ENCODE measurements at regions not wholly inside any gene's neighbourhood (a gene's known extent, or its start where the extent isn't known, plus 50 kb on each side); places are given as distances from the start of the nearest gene placed in this dataset.
"Not testable (repeated sequence)": the region's sequence is repeated elsewhere in the genome, so short reads cannot be mapped to it uniquely, and the experiment has no call there.

DNA sequence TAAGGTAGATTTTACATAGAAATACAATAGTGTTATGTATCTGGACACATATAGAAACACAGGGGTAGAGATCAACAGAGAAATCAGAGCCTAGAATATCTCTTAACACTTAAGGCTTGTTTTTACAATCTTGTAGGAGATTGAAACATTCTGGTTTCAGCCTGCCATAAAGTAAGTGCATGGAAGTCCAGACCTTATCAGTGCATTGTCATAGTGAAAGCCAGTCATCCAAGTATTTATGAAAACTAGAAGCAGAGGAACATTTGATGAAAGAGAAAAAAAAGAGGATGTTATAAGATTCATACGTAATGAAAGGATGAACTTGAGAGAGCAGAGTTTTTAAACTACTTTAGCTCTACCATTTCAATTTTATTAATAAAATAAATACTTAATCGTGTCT, 194.3 kb upstream of the TRPC7 start:
- TF ChIP-seq, protein P1, sequence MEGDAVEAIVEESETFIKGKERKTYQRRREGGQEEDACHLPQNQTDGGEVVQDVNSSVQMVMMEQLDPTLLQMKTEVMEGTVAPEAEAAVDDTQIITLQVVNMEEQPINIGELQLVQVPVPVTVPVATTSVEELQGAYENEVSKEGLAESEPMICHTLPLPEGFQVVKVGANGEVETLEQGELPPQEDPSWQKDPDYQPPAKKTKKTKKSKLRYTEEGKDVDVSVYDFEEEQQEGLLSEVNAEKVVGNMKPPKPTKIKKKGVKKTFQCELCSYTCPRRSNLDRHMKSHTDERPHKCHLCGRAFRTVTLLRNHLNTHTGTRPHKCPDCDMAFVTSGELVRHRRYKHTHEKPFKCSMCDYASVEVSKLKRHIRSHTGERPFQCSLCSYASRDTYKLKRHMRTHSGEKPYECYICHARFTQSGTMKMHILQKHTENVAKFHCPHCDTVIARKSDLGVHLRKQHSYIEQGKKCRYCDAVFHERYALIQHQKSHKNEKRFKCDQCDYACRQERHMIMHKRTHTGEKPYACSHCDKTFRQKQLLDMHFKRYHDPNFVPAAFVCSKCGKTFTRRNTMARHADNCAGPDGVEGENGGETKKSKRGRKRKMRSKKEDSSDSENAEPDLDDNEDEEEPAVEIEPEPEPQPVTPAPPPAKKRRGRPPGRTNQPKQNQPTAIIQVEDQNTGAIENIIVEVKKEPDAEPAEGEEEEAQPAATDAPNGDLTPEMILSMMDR (IDR thresholded peaks at IDR 0.05) = no peak
- Histone ChIP-seq H3K27me3 (no peaks in the 10 kb centered on the region), H3K27ac (no peak overlapping the region), H3K9me3 (peaks cover 0 to 9% of the 10 kb centered on the region in 2 donors), H3K36me3 (no peaks in the 10 kb centered on the region), H3K4me1 (no peaks in the 10 kb centered on the region), H3K4me3 (no peak overlapping the region)
- DNase-seq (ENCODE audit: low spot score in 2 of 2) = no peak
- intact Hi-C loops (cut with DNase I) = no loop called here

DNA sequence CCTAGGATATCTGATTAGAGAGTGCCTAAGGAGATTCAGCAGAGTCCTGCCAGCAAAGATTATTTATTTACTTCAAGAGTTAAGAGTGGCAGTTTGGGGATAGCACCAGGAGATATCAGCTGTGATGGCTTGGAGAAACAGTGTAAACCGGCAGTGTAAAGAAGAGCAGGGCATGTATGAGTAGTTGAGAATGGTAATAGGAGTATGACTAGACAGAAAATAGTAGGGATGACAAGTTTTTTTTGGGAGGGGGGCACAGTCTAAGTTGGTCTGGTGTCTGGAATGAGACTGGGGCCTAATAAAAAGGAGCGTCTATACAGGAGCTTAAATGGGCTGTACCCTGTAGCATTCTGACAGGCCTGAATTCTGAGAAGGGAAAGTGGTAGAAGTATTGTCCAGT, 181.8 kb upstream of the TRPC7 start:
- H3K27me3 ChIP-seq; H3K9me3 ChIP-seq; DNase-seq (ENCODE audit: low spot score in 2 of 2); H3K36me3 ChIP-seq; H3K27ac ChIP-seq; H3K4me1 ChIP-seq; intact Hi-C loops (cut with DNase I); H3K4me3 ChIP-seq: not testable (repeated sequence)

DNA sequence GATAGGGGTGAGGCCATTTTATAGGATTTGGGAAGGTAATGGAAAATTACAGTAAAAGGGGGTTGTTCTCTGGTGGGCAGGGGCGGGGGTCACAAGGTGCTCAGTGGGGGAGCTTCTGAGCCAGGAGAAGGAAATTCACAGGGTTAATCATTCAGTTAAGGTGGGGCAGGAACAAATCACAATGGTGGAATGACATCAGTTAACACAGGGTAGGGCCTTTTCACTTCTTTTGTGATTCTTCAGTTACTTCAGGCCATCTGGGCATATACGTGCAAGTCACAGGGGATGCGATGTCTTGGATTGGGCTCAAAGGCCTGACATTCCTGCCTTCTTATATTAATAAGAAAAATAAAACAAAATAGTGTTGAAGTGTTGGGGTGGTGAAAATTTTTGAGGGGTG, 181.1 kb upstream of the TRPC7 start:
- H3K4me1 ChIP-seq; H3K9me3 ChIP-seq; H3K27me3 ChIP-seq; H3K27ac ChIP-seq; intact Hi-C loops (cut with DNase I); DNase-seq (ENCODE audit: low spot score in 2 of 2); H3K4me3 ChIP-seq; H3K36me3 ChIP-seq: not testable (repeated sequence)

DNA sequence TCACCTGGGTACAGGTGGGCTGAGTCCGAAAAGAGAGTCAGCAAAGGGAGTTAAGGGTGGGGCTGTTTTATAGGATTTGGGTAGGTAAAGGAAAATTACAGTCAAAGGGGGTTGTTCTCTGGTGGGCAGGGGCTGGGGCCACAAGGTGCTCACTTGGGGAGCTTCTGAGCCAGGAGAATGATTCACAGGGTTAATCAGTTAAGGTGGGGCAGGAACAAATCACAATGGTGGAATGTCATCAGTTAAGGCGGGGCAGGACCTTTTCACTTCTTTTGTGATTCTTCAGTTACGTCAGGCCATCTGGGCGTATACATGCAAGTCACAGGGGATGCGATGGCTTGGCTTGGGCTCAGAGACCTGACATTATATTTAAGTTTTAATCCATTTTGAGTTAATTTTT, 179.7 kb upstream of the TRPC7 start:
- not testable (repeated sequence) for DNase-seq (ENCODE audit: low spot score in 2 of 2)

DNA sequence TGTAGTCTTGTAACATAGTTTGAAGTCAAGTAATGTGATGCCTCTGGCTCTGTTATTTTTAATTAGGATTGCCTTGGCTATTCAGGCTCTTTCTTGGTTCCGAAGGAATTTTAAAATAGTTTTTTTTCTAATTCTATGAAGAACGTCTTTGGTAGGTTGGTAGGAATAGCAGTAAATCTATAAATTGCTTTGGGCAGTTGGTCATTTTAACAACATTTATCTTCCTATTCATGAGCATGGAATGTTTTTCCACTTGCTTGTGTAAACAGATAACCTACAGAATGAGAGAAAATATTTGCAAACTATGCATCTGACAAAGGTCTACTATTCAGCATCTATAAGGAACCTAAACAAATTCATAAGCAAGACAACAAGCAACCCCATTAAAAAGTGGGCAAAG, 173.2 kb upstream of the TRPC7 start:
- intact Hi-C loops (cut with DNase I) = no loop called here
- TF ChIP-seq, protein P1 (IDR thresholded peaks at IDR 0.05) = no peak
- H3K36me3 ChIP-seq = no peaks in the 10 kb centered on the region
- no peak overlapping the region for H3K4me3 ChIP-seq
- no peaks in the 10 kb centered on the region for H3K27me3 ChIP-seq
- no peaks in the 10 kb centered on the region for H3K9me3 ChIP-seq
- H3K27ac ChIP-seq = no peak overlapping the region
- H3K4me1 ChIP-seq = no peaks in the 10 kb centered on the region
- no peak for DNase-seq (ENCODE audit: low spot score in 2 of 2)

More for the DNA sequence above, 179.7 kb upstream of the TRPC7 start:
- H3K36me3 ChIP-seq; H3K4me3 ChIP-seq; H3K4me1 ChIP-seq; H3K9me3 ChIP-seq; intact Hi-C loops (cut with DNase I); H3K27ac ChIP-seq; H3K27me3 ChIP-seq: not testable (repeated sequence)

DNA sequence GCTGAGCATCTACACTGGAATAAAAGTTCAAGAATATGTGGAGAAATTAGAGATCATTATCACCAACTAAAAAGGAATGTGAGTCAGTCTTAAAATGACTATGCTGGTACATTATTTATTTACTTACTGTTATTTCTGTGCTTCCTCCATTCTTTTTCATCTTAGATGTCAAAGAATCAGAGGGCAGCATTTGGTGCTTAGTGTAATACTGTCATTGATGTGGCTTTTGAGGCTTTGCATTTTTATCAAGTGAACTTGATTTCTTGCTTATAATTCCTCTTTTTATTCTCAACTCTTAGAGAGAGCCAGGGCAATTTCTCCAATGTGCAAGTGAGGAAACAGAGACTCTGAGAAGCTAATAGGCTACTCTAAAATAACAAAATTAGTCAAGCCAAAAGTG, 163.7 kb upstream of the TRPC7 start:
- H3K4me1 ChIP-seq = no peaks in the 10 kb centered on the region
- no peaks in the 10 kb centered on the region for H3K27me3 ChIP-seq
- H3K9me3 ChIP-seq = no peaks in the 10 kb centered on the region
- H3K4me3 ChIP-seq = no peak overlapping the region
- H3K36me3 ChIP-seq = no peaks in the 10 kb centered on the region
- TF ChIP-seq, protein P1 (IDR thresholded peaks at IDR 0.05) = no peak
- no peak for DNase-seq (ENCODE audit: low spot score in 2 of 2)
- no peak overlapping the region for H3K27ac ChIP-seq
- intact Hi-C loops (cut with DNase I) = no loop called here

DNA sequence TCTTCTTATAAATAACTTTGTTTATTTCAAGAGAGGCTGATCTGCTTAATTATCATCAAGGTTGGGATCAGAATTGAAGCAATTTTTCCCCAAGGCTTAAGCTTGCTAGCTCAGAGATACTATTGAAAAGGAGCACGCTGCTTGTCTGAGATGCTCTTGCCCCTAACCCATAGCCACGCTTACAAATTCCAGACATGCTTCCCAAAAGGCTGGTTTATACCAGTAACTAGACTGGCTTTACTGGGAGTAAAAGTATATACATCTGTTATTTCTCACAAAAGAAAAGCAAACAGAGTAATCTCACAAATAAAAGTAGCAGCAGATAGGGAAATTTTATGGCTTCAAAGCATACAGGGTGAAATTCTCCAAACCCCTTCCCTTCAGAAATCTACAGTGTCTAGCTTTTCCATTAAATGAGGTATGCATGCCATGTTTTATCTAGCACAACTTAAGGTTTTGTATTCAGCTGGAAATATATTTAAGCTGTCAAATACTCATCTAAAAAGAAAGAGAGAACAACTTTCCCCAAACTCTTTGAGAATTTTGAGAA, 163.2 kb upstream of the TRPC7 start:
- intact Hi-C loops (cut with DNase I) = no loop called here
- H3K27ac ChIP-seq = no peak overlapping the region
- no peaks in the 10 kb centered on the region for H3K4me1 ChIP-seq
- H3K36me3 ChIP-seq = no peaks in the 10 kb centered on the region
- no peak for DNase-seq (ENCODE audit: low spot score in 2 of 2)
- TF ChIP-seq, protein P1 (IDR thresholded peaks at IDR 0.05) = no peak
- no peaks in the 10 kb centered on the region for H3K27me3 ChIP-seq
- H3K9me3 ChIP-seq = no peaks in the 10 kb centered on the region
- H3K4me3 ChIP-seq = no peak overlapping the region

Data from ascending aorta (tissue), 2 donors.